ENCODE measurements at regions not wholly inside any gene's neighbourhood (a gene's known extent, or its start where the extent isn't known, plus 50 kb on each side); places are given as distances from the start of the nearest gene placed in this dataset.

DNA sequence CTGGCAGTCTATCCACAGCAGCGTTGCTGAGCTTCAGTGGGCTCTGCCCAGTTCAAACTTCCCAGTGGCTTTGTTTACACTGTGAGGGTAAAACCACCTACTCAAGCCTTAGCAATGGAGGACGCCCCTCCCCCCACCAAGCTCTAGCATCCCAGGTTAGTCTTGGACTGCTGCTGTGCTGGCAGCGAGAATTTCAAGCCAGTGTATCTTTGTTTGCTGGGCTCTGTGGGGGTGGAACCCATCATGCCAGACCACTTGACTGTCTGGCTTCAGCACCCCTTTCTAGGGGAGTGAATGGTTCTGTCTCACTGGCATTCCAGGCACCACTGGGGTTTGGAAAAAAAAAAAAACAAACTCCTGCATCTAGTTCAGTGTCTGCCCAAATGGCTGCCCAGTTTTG lies 249.7 kb upstream of the SYNCRIP start (continued):
- TF ChIP-seq, protein P1, sequence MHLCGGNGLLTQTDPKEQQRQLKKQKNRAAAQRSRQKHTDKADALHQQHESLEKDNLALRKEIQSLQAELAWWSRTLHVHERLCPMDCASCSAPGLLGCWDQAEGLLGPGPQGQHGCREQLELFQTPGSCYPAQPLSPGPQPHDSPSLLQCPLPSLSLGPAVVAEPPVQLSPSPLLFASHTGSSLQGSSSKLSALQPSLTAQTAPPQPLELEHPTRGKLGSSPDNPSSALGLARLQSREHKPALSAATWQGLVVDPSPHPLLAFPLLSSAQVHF (CRISPR knock-in tag; IDR thresholded peaks at IDR 0.05), result no peak

DNA sequence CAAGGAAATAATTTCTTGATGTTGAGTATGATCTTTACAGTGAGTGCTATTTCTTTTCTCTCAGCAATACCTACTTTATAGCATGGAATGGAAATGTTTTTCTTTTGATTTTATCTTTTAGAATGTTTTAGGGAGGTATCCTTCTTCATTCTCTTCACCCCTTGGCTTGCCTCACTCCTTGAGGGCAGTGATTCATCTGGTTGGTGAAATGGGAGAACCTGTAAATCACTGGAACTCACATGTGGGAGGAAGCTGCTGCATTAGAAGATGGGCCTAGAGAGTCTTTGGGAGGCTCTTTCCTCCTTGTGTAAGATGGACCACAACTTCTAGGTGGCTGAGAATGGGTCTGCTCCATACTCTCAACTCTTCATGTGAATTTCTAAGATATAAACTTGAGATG lies 244.8 kb upstream of the SYNCRIP start:
- Histone ChIP-seq H3K4me1 (ENCODE audit: insufficient read depth, low read length) (no peaks in the 10 kb centered on the region), H3K27me3 (ENCODE audit: control insufficient read depth in 1 of 2, insufficient read depth in 2 of 2, low read length in 2 of 2) (no peaks in the 10 kb centered on the region), H2AFZ (ENCODE audit: low read length) (no peak overlapping the region), H3K27ac (ENCODE audit: extremely low read length, insufficient read depth, low read length) (no peak overlapping the region), H3K9me3 (ENCODE audit: low read length) (no peaks in the 10 kb centered on the region), H3K4me3 (replicated peaks in 1 of 3; ENCODE audit: insufficient read depth in 1 of 3, low read depth in 2 of 3, low read length in 3 of 3) (no peak overlapping the region), H4K20me1 (ENCODE audit: insufficient read depth, low read length) (no peaks in the 10 kb centered on the region), H3K79me2 (ENCODE audit: insufficient read depth, low read length) (no peaks in the 10 kb centered on the region), H3K9ac (ENCODE audit: insufficient read depth, low read depth, low read length) (no peak overlapping the region), H3K36me3 (replicated peaks in 1 of 2; ENCODE audit: control insufficient read depth in 1 of 2, insufficient read depth in 2 of 2, low read length in 2 of 2) (no peaks in the 10 kb centered on the region), H3K4me2 (ENCODE audit: low read depth, low read length) (no peak overlapping the region)
- no peak for DNase-seq (ENCODE audit: low spot score)
- intact Hi-C loops (cut with micrococcal nuclease; ENCODE audit: unreplicated experiment), result no loop called here
- ChIA-PET CTCF (ENCODE audit: low intra/inter-chr PET ratio, low total read pairs) (no interaction called here), POLR2A (no interaction called here)
- no peak for FAIRE-seq
- in situ Hi-C loops (cut with HindIII; ENCODE audit: extremely low pct_ligation_motif_present, low pct_unique_long_range_greater_than_20kb), result no loop called here
- ATAC-seq, result no peak
- no TSS peak for BruUV-seq (replicated peaks)
- no peak for TF ChIP-seq ZNF432 (CRISPR knock-in tag; IDR thresholded peaks at IDR 0.05; ENCODE audit: borderline replicate concordance)
- no peak for TF ChIP-seq FOSL2 (CRISPR knock-in tag; IDR thresholded peaks at IDR 0.05)
- no peak for TF ChIP-seq ZNF546 (CRISPR knock-in tag; conservative IDR thresholded peaks at IDR 0.05)
- TF ChIP-seq, protein P2, sequence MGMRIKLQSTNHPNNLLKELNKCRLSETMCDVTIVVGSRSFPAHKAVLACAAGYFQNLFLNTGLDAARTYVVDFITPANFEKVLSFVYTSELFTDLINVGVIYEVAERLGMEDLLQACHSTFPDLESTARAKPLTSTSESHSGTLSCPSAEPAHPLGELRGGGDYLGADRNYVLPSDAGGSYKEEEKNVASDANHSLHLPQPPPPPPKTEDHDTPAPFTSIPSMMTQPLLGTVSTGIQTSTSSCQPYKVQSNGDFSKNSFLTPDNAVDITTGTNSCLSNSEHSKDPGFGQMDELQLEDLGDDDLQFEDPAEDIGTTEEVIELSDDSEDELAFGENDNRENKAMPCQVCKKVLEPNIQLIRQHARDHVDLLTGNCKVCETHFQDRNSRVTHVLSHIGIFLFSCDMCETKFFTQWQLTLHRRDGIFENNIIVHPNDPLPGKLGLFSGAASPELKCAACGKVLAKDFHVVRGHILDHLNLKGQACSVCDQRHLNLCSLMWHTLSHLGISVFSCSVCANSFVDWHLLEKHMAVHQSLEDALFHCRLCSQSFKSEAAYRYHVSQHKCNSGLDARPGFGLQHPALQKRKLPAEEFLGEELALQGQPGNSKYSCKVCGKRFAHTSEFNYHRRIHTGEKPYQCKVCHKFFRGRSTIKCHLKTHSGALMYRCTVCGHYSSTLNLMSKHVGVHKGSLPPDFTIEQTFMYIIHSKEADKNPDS (CRISPR knock-in tag; IDR thresholded peaks at IDR 0.05), result no peak
- TF ChIP-seq, protein P3, sequence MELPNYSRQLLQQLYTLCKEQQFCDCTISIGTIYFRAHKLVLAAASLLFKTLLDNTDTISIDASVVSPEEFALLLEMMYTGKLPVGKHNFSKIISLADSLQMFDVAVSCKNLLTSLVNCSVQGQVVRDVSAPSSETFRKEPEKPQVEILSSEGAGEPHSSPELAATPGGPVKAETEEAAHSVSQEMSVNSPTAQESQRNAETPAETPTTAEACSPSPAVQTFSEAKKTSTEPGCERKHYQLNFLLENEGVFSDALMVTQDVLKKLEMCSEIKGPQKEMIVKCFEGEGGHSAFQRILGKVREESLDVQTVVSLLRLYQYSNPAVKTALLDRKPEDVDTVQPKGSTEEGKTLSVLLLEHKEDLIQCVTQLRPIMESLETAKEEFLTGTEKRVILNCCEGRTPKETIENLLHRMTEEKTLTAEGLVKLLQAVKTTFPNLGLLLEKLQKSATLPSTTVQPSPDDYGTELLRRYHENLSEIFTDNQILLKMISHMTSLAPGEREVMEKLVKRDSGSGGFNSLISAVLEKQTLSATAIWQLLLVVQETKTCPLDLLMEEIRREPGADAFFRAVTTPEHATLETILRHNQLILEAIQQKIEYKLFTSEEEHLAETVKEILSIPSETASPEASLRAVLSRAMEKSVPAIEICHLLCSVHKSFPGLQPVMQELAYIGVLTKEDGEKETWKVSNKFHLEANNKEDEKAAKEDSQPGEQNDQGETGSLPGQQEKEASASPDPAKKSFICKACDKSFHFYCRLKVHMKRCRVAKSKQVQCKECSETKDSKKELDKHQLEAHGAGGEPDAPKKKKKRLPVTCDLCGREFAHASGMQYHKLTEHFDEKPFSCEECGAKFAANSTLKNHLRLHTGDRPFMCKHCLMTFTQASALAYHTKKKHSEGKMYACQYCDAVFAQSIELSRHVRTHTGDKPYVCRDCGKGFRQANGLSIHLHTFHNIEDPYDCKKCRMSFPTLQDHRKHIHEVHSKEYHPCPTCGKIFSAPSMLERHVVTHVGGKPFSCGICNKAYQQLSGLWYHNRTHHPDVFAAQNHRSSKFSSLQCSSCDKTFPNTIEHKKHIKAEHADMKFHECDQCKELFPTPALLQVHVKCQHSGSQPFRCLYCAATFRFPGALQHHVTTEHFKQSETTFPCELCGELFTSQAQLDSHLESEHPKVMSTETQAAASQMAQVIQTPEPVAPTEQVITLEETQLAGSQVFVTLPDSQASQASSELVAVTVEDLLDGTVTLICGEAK (IDR thresholded peaks at IDR 0.05), result no peak
- TF ChIP-seq, protein P3 (CRISPR knock-in tag; IDR thresholded peaks at IDR 0.05), result no peak
- TF ChIP-seq HNRNPH1 (optimal IDR thresholded peaks at IDR 0.05; ENCODE audit: low read depth, low read length), result no peak
- TF ChIP-seq ZNF350 (CRISPR knock-in tag; IDR thresholded peaks at IDR 0.05; ENCODE audit: borderline replicate concordance, low read depth), result no peak
- no peak for TF ChIP-seq EED (CRISPR knock-in tag; IDR thresholded peaks at IDR 0.05)
- TF ChIP-seq TSC22D2 (CRISPR knock-in tag; IDR thresholded peaks at IDR 0.05; ENCODE audit: borderline replicate concordance), result no peak
- TF ChIP-seq GZF1 (CRISPR knock-in tag; IDR thresholded peaks at IDR 0.05), result no peak
- no peak for TF ChIP-seq ZNF629 (CRISPR knock-in tag; conservative IDR thresholded peaks at IDR 0.05)
- no peak for TF ChIP-seq DNMT1 (CRISPR knock-in tag; IDR thresholded peaks at IDR 0.05)
